Effector CD4-positive, alpha-beta T cell (primary cell): ENCODE measurements at regions not wholly inside any gene's neighbourhood (a gene's known extent, or its start where the extent isn't known, plus 50 kb on each side); places are given as distances from the start of the nearest gene placed in this dataset.
"Not testable (repeated sequence)": the region's sequence is repeated elsewhere in the genome, so short reads cannot be mapped to it uniquely, and the experiment has no call there.

Source experiments
- DNase-seq: peaks from one replicate; pipeline ENCODE4 v3.0.0-alpha.2; 2020

- DNase-seq: not testable (repeated sequence)
These were observed 101.0 kb upstream of the TBX18 start for GRCh38 chr6:84865372-84865771.

GRCh38 chr6:84862843-84863242 lies 98.4 kb upstream of the TBX18 start:
- no peak for DNase-seq

- no peak for DNase-seq
These were observed 96.5 kb upstream of the TBX18 start for GRCh38 chr6:84860920-84861319.

GRCh38 chr6:84860509-84860908 lies 96.1 kb upstream of the TBX18 start:
- DNase-seq: no peak

GRCh38 chr6:84854811-84855400 lies 90.5 kb upstream of the TBX18 start:
- DNase-seq: no peak

GRCh38 chr6:84853901-84854300 lies 89.5 kb upstream of the TBX18 start:
- no peak for DNase-seq

GRCh38 chr6:84848960-84849359 lies 84.6 kb upstream of the TBX18 start:
- no peak for DNase-seq

- no peak for DNase-seq
These were observed 83.2 kb upstream of the TBX18 start for GRCh38 chr6:84847390-84848160.

- no peak for DNase-seq
These were observed 78.2 kb upstream of the TBX18 start for GRCh38 chr6:84842525-84843166.

GRCh38 chr6:84837068-84837866 lies 72.9 kb upstream of the TBX18 start:
- not testable (repeated sequence) for DNase-seq

GRCh38 chr6:84836366-84836765 lies 72.0 kb upstream of the TBX18 start:
- no peak for DNase-seq

GRCh38 chr6:84835340-84835739 lies 70.9 kb upstream of the TBX18 start:
- no peak for DNase-seq

GRCh38 chr6:84831924-84832323 lies 67.5 kb upstream of the TBX18 start:
- not testable (repeated sequence) for DNase-seq

- DNase-seq: no peak
These were observed 61.1 kb upstream of the TBX18 start for GRCh38 chr6:84825461-84825860.

- DNase-seq: not testable (repeated sequence)
These were observed 56.9 kb upstream of the TBX18 start for GRCh38 chr6:84821314-84821713.

- no peak for DNase-seq
These were observed 52.3 kb upstream of the TBX18 start for GRCh38 chr6:84816741-84817140.

GRCh38 chr6:84815896-84816735 lies 51.7 kb upstream of the TBX18 start:
- no peak for DNase-seq
